Upper lobe of right lung (tissue), 1 donor: ENCODE measurements at regions not wholly inside any gene's neighbourhood (a gene's known extent, or its start where the extent isn't known, plus 50 kb on each side); places are given as distances from the start of the nearest gene placed in this dataset.

Experiments used
- ATAC-seq: fragments of 200-7000 bp; cut with Tn5 transposase; one replicate; pipeline ENCODE4 v1.9.1; 2020; ENCODE audit warnings: mild to moderate bottlenecking, moderate library complexity
- DNase-seq: peaks from one replicate; pipeline ENCODE4 v3.0.0-alpha.2; 2020
- H3K27ac ChIP-seq: fragments of 200-600 bp; one replicate; pipeline ENCODE4 v1.8.0; 2022
- H3K27me3 ChIP-seq: fragments of 200-600 bp; one replicate; pipeline ENCODE4 v1.8.0; 2022; ENCODE audit warnings: mild to moderate bottlenecking
- H3K36me3 ChIP-seq: fragments of 200-600 bp; one replicate; pipeline ENCODE4 v1.8.0; 2022
- H3K4me1 ChIP-seq: fragments of 200-600 bp; one replicate; pipeline ENCODE4 v1.8.0; 2022
- H3K4me3 ChIP-seq: fragments of 200-600 bp; one replicate; pipeline ENCODE4 v1.8.0; 2022; ENCODE audit warnings: mild to moderate bottlenecking
- H3K9me3 ChIP-seq: fragments of 200-600 bp; one replicate; pipeline ENCODE4 v1.8.0; 2022
- CTCF ChIP-seq: fragments of 200-600 bp; IDR thresholded peaks from one replicate; pipeline ENCODE4 v1.8.0; 2022; ENCODE audit warnings: antibody characterized with exemption
- intact Hi-C: fragments of 100-400 bp; cut with DNase I; formaldehyde crosslinking; loops from one replicate; pipeline ENCODE4 v1.11.0; 2022
- donor health status: DM: no; HTN: yes; CAD: no; lungs with severe emphysema.

GRCh38 chr1:5311634-5312292 is 657.4 kb downstream of the AJAP1 start:
- ATAC-seq (no peak), DNase-seq (no peak)
- intact Hi-C loops = no loop called here
- no peaks in the 10 kb centered on the region for H3K9me3 ChIP-seq
- no peaks in the 10 kb centered on the region for H3K36me3 ChIP-seq
- no peak for TF ChIP-seq CTCF
- no peaks in the 10 kb centered on the region for H3K27me3 ChIP-seq
- no peak overlapping the region for H3K4me3 ChIP-seq
- no peak overlapping the region for H3K27ac ChIP-seq
- no peaks in the 10 kb centered on the region for H3K4me1 ChIP-seq

- DNase-seq (no peak), ATAC-seq (no peak)
- Histone ChIP-seq H3K36me3 (no peaks in the 10 kb centered on the region), H3K4me1 (no peaks in the 10 kb centered on the region), H3K27me3 (no peaks in the 10 kb centered on the region), H3K4me3 (no peak overlapping the region), H3K9me3 (no peaks in the 10 kb centered on the region), H3K27ac (no peak overlapping the region)
- no peak for TF ChIP-seq CTCF
- intact Hi-C loops = no loop called here
These were observed 656.7 kb downstream of the AJAP1 start for GRCh38 chr1:5311147-5311546.

GRCh38 chr1:5308249-5308648 is 653.8 kb downstream of the AJAP1 start:
- TF ChIP-seq CTCF = no peak
- H3K9me3 ChIP-seq = no peaks in the 10 kb centered on the region
- H3K27ac ChIP-seq = no peak overlapping the region
- intact Hi-C loops = no loop called here
- H3K27me3 ChIP-seq = no peaks in the 10 kb centered on the region
- no peaks in the 10 kb centered on the region for H3K4me1 ChIP-seq
- H3K4me3 ChIP-seq = no peak overlapping the region
- ATAC-seq = no peak
- DNase-seq = no peak
- H3K36me3 ChIP-seq = no peaks in the 10 kb centered on the region

- DNase-seq (no peak), ATAC-seq (no peak)
- TF ChIP-seq CTCF = no peak
- Histone ChIP-seq H3K4me3 (no peak overlapping the region), H3K36me3 (no peaks in the 10 kb centered on the region), H3K27ac (no peak overlapping the region), H3K27me3 (no peaks in the 10 kb centered on the region), H3K9me3 (no peaks in the 10 kb centered on the region), H3K4me1 (no peaks in the 10 kb centered on the region)
- intact Hi-C loops = no loop called here
These were observed 650.3 kb downstream of the AJAP1 start for GRCh38 chr1:5304702-5305101.

GRCh38 chr1:5298376-5298775 is 644.0 kb downstream of the AJAP1 start:
- H3K9me3 ChIP-seq = no peaks in the 10 kb centered on the region
- DNase-seq = no peak
- H3K36me3 ChIP-seq = no peaks in the 10 kb centered on the region
- no peak overlapping the region for H3K4me3 ChIP-seq
- no peak overlapping the region for H3K27ac ChIP-seq
- TF ChIP-seq CTCF = no peak
- no peak for ATAC-seq
- intact Hi-C loops = no loop called here
- H3K27me3 ChIP-seq = no peaks in the 10 kb centered on the region
- no peaks in the 10 kb centered on the region for H3K4me1 ChIP-seq

- Histone ChIP-seq H3K36me3 (no peaks in the 10 kb centered on the region), H3K27ac (no peak overlapping the region), H3K27me3 (no peaks in the 10 kb centered on the region), H3K4me3 (no peak overlapping the region), H3K4me1 (no peaks in the 10 kb centered on the region), H3K9me3 (no peaks in the 10 kb centered on the region)
- intact Hi-C loops = no loop called here
- no peak for ATAC-seq
- no peak for DNase-seq
- TF ChIP-seq CTCF = no peak
These were observed 643.5 kb downstream of the AJAP1 start for GRCh38 chr1:5297886-5298239.
